Muscle of leg (tissue), 3 donors: ENCODE measurements at regions not wholly inside any gene's neighbourhood (a gene's known extent, or its start where the extent isn't known, plus 50 kb on each side); places are given as distances from the start of the nearest gene placed in this dataset.

Experiments used
- DNase-seq: peaks from one replicate; pipeline ENCODE4 v3.0.0; 2013
- H3K27ac ChIP-seq: one replicate; pipeline ENCODE4 v1.5.1; 2013; ENCODE audit warnings: mild to moderate bottlenecking, low read length, control low read depth
- H3K27me3 ChIP-seq: one replicate; pipeline ENCODE4 v1.6.1; 2013; ENCODE audit warnings: low read length; ENCODE audit not compliant: control insufficient read depth, insufficient read depth
- H3K36me3 ChIP-seq: one replicate; pipeline ENCODE4 v1.6.1; 2013; ENCODE audit warnings: low read length; ENCODE audit not compliant: control insufficient read depth, insufficient read depth
- H3K4me1 ChIP-seq: one replicate; pipeline ENCODE4 v1.6.1; 2013; ENCODE audit warnings: low read length; ENCODE audit not compliant: control insufficient read depth, insufficient read depth
- H3K4me3 ChIP-seq: one replicate; pipeline ENCODE4 v1.5.1; 2013; ENCODE audit warnings: low read length, control low read depth
- H3K9me3 ChIP-seq: replicated peaks from 2 replicates; pipeline ENCODE4 v1.6.1; 2013; ENCODE audit warnings: low read depth, low read length; ENCODE audit not compliant: control insufficient read depth
- WGBS: methylation state at CpG from one replicate; pipeline ENCODE4 v1.1.5; 2013; ENCODE audit warnings: missing lambda C conversion rate; ENCODE audit not compliant: insufficient coverage; 5-methylcytosine and 5-hydroxymethylcytosine counted together

GRCh38 chr2:120558847-120559246, 176.8 kb upstream of the GLI2 start:
- H3K27me3 ChIP-seq, result peaks cover 7% of the 10 kb centered on the region
- DNase-seq, result no peak
- peaks cover 5% of the 10 kb centered on the region for H3K4me1 ChIP-seq
- WGBS, result 44% methylated on average over 2 of the region's 3 CpGs
- no peak overlapping the region for H3K27ac ChIP-seq
- no peaks in the 10 kb centered on the region for H3K9me3 ChIP-seq
- H3K4me3 ChIP-seq, result no peak overlapping the region
- H3K36me3 ChIP-seq, result no peaks in the 10 kb centered on the region

GRCh38 chr2:120559401-120559800, 176.3 kb upstream of the GLI2 start:
- DNase-seq, result no peak
- Histone ChIP-seq H3K9me3 (no peaks in the 10 kb centered on the region), H3K27me3 (peaks cover 9% of the 10 kb centered on the region), H3K27ac (no peak overlapping the region), H3K4me1 (peaks cover 10% of the 10 kb centered on the region), H3K36me3 (no peaks in the 10 kb centered on the region), H3K4me3 (no peak overlapping the region)
- no CpG with 5 or more reads among the region's 5 CpGs for WGBS

- Histone ChIP-seq H3K27me3 (peaks cover 9% of the 10 kb centered on the region), H3K9me3 (no peaks in the 10 kb centered on the region), H3K4me1 (peaks cover 15% of the 10 kb centered on the region), H3K4me3 (no peak overlapping the region), H3K27ac (no peak overlapping the region), H3K36me3 (no peaks in the 10 kb centered on the region)
- 79% methylated on average over 5 of the region's 6 CpGs for WGBS
- DNase-seq, result no peak
Observed at GRCh38 chr2:120560330-120560729, 175.3 kb upstream of the GLI2 start.

- Histone ChIP-seq H3K27me3 (peaks cover 14% of the 10 kb centered on the region), H3K4me1 (peaks cover 25% of the 10 kb centered on the region), H3K9me3 (no peaks in the 10 kb centered on the region), H3K27ac (no peak overlapping the region), H3K4me3 (no peak overlapping the region), H3K36me3 (no peaks in the 10 kb centered on the region)
- WGBS, result 47% methylated on average over 3 of the region's 11 CpGs
- DNase-seq, result no peak
Observed at GRCh38 chr2:120561379-120562035, 174.2 kb upstream of the GLI2 start.

GRCh38 chr2:120562218-120563005, 173.3 kb upstream of the GLI2 start:
- no peak for DNase-seq
- 94% methylated on average over 9 of the region's 18 CpGs for WGBS
- H3K4me1 ChIP-seq, result peaks cover 31% of the 10 kb centered on the region
- H3K9me3 ChIP-seq, result no peaks in the 10 kb centered on the region
- H3K4me3 ChIP-seq, result no peak overlapping the region
- H3K27me3 ChIP-seq, result peaks cover 14% of the 10 kb centered on the region
- no peak overlapping the region for H3K27ac ChIP-seq
- H3K36me3 ChIP-seq, result no peaks in the 10 kb centered on the region

- H3K27me3 ChIP-seq, result peaks cover 16% of the 10 kb centered on the region
- peaks cover 36% of the 10 kb centered on the region for H3K4me1 ChIP-seq
- H3K9me3 ChIP-seq, result no peaks in the 10 kb centered on the region
- H3K4me3 ChIP-seq, result no peak overlapping the region
- no peak for DNase-seq
- WGBS, result no CpG with 5 or more reads among the region's 2 CpGs
- H3K27ac ChIP-seq, result no peak overlapping the region
- no peaks in the 10 kb centered on the region for H3K36me3 ChIP-seq
Observed at GRCh38 chr2:120563616-120564015, 172.1 kb upstream of the GLI2 start.

GRCh38 chr2:120564213-120565094, 171.2 kb upstream of the GLI2 start:
- Histone ChIP-seq H3K36me3 (no peaks in the 10 kb centered on the region), H3K4me1 (peaks cover 38% of the 10 kb centered on the region), H3K27me3 (peaks cover 17% of the 10 kb centered on the region), H3K27ac (no peak overlapping the region), H3K9me3 (no peaks in the 10 kb centered on the region), H3K4me3 (no peak overlapping the region)
- no peak for DNase-seq
- 56% methylated on average over 4 of the region's 23 CpGs for WGBS

- Histone ChIP-seq H3K27ac (no peak overlapping the region), H3K4me1 (peaks cover 38% of the 10 kb centered on the region), H3K36me3 (no peaks in the 10 kb centered on the region), H3K4me3 (no peak overlapping the region), H3K27me3 (peaks cover 18% of the 10 kb centered on the region), H3K9me3 (no peaks in the 10 kb centered on the region)
- 90% methylated on average over 4 of the region's 8 CpGs for WGBS
- no peak for DNase-seq
Observed at GRCh38 chr2:120565095-120565460, 170.6 kb upstream of the GLI2 start.

GRCh38 chr2:120565929-120566328, 169.7 kb upstream of the GLI2 start:
- Histone ChIP-seq H3K4me3 (no peak overlapping the region), H3K36me3 (no peaks in the 10 kb centered on the region), H3K4me1 (peaks cover 38% of the 10 kb centered on the region), H3K27ac (no peak overlapping the region), H3K9me3 (no peaks in the 10 kb centered on the region), H3K27me3 (peaks cover 16% of the 10 kb centered on the region)
- 98% methylated on average over 9 of the region's 9 CpGs for WGBS
- DNase-seq, result no peak
